ENCODE measurements at regions not wholly inside any gene's neighbourhood (a gene's known extent, or its start where the extent isn't known, plus 50 kb on each side); places are given as distances from the start of the nearest gene placed in this dataset.

- no peak overlapping the region for H3K9ac ChIP-seq (ENCODE audit: insufficient read depth, low read length)
- H3K4me2 ChIP-seq (ENCODE audit: extremely low read depth, insufficient read depth, low read length): no peak overlapping the region
- no peaks in the 10 kb centered on the region for H3K79me2 ChIP-seq (ENCODE audit: control insufficient read depth, insufficient read depth, low read length)
- no peaks in the 10 kb centered on the region for H3K27me3 ChIP-seq (ENCODE audit: control insufficient read depth, insufficient read depth, low read length)
- H3K4me3 ChIP-seq (replicated peaks in 1 of 4; ENCODE audit: control extremely low read depth in 1 of 4, insufficient read depth in 1 of 4, low read depth in 3 of 4, low read length in 4 of 4): no peak overlapping the region
- no peak overlapping the region for H3K27ac ChIP-seq (ENCODE audit: insufficient read depth, low read length)
- H4K20me1 ChIP-seq (ENCODE audit: control insufficient read depth, extremely low read depth, insufficient read depth, low read length): no peaks in the 10 kb centered on the region
- no peak for TF ChIP-seq EZH2 (IDR thresholded peaks at IDR 0.05; ENCODE audit: low read length, missing control alignments)
- no peak for TF ChIP-seq CTCF (conservative IDR thresholded peaks at IDR 0.05 in 1 of 2, IDR thresholded peaks at IDR 0.05 in 1 of 2; ENCODE audit: low read depth in 1 of 2, low read length in 2 of 2)
- H3K9me3 ChIP-seq (ENCODE audit: control insufficient read depth, insufficient read depth, low read depth, low read length): no peaks in the 10 kb centered on the region
- H2AFZ ChIP-seq (ENCODE audit: low read length): no peak overlapping the region
- H3K36me3 ChIP-seq (ENCODE audit: control insufficient read depth, insufficient read depth, low read length): no peaks in the 10 kb centered on the region
- H3K4me1 ChIP-seq (ENCODE audit: control insufficient read depth, extremely low read depth, insufficient read depth, low read length): no peaks in the 10 kb centered on the region
- no peak for DNase-seq (ENCODE audit: low read depth in 2 of 2)
These were observed 69.3 kb upstream of the ATP12A start for GRCh38 chr13:24610956-24611355.

GRCh38 chr13:24612726-24613125 is 67.5 kb upstream of the ATP12A start:
- TF ChIP-seq CTCF (conservative IDR thresholded peaks at IDR 0.05 in 1 of 2, IDR thresholded peaks at IDR 0.05 in 1 of 2; ENCODE audit: low read depth in 1 of 2, low read length in 2 of 2): no peak
- no peak for TF ChIP-seq EZH2 (IDR thresholded peaks at IDR 0.05; ENCODE audit: low read length, missing control alignments)
- Histone ChIP-seq H3K4me3 (replicated peaks in 1 of 4; ENCODE audit: control extremely low read depth in 1 of 4, insufficient read depth in 1 of 4, low read depth in 3 of 4, low read length in 4 of 4) (no peak overlapping the region), H3K27me3 (ENCODE audit: control insufficient read depth, insufficient read depth, low read length) (no peaks in the 10 kb centered on the region)

GRCh38 chr13:24613128-24613527 is 67.1 kb upstream of the ATP12A start:
- H4K20me1 ChIP-seq (ENCODE audit: control insufficient read depth, extremely low read depth, insufficient read depth, low read length): no peaks in the 10 kb centered on the region
- no peaks in the 10 kb centered on the region for H3K27me3 ChIP-seq (ENCODE audit: control insufficient read depth, insufficient read depth, low read length)
- H3K9me3 ChIP-seq (ENCODE audit: control insufficient read depth, insufficient read depth, low read depth, low read length): no peaks in the 10 kb centered on the region
- H3K36me3 ChIP-seq (ENCODE audit: control insufficient read depth, insufficient read depth, low read length): no peaks in the 10 kb centered on the region
- H3K79me2 ChIP-seq (ENCODE audit: control insufficient read depth, insufficient read depth, low read length): no peaks in the 10 kb centered on the region
- H3K4me2 ChIP-seq (ENCODE audit: extremely low read depth, insufficient read depth, low read length): no peak overlapping the region
- DNase-seq (ENCODE audit: low read depth in 2 of 2): no peak
- H3K4me3 ChIP-seq (replicated peaks in 1 of 4; ENCODE audit: control extremely low read depth in 1 of 4, insufficient read depth in 1 of 4, low read depth in 3 of 4, low read length in 4 of 4): no peak overlapping the region
- no peak overlapping the region for H2AFZ ChIP-seq (ENCODE audit: low read length)
- H3K9ac ChIP-seq (ENCODE audit: insufficient read depth, low read length): no peak overlapping the region
- no peaks in the 10 kb centered on the region for H3K4me1 ChIP-seq (ENCODE audit: control insufficient read depth, extremely low read depth, insufficient read depth, low read length)
- no peak for TF ChIP-seq EZH2 (IDR thresholded peaks at IDR 0.05; ENCODE audit: low read length, missing control alignments)
- no peak for TF ChIP-seq CTCF (conservative IDR thresholded peaks at IDR 0.05 in 1 of 2, IDR thresholded peaks at IDR 0.05 in 1 of 2; ENCODE audit: low read depth in 1 of 2, low read length in 2 of 2)
- no peak overlapping the region for H3K27ac ChIP-seq (ENCODE audit: insufficient read depth, low read length)

More at GRCh38 chr13:24612726-24613125, 67.5 kb upstream of the ATP12A start:
- no peak overlapping the region for H3K27ac ChIP-seq (ENCODE audit: insufficient read depth, low read length)
- no peak for DNase-seq (ENCODE audit: low read depth in 2 of 2)
- no peak overlapping the region for H3K9ac ChIP-seq (ENCODE audit: insufficient read depth, low read length)
- H3K4me2 ChIP-seq (ENCODE audit: extremely low read depth, insufficient read depth, low read length): no peak overlapping the region
- H3K79me2 ChIP-seq (ENCODE audit: control insufficient read depth, insufficient read depth, low read length): no peaks in the 10 kb centered on the region
- H3K4me1 ChIP-seq (ENCODE audit: control insufficient read depth, extremely low read depth, insufficient read depth, low read length): no peaks in the 10 kb centered on the region
- H4K20me1 ChIP-seq (ENCODE audit: control insufficient read depth, extremely low read depth, insufficient read depth, low read length): no peaks in the 10 kb centered on the region
- no peaks in the 10 kb centered on the region for H3K9me3 ChIP-seq (ENCODE audit: control insufficient read depth, insufficient read depth, low read depth, low read length)
- no peak overlapping the region for H2AFZ ChIP-seq (ENCODE audit: low read length)
- no peaks in the 10 kb centered on the region for H3K36me3 ChIP-seq (ENCODE audit: control insufficient read depth, insufficient read depth, low read length)
